ENCODE measurements at regions not wholly inside any gene's neighbourhood (a gene's known extent, or its start where the extent isn't known, plus 50 kb on each side); places are given as distances from the start of the nearest gene placed in this dataset.

GRCh38 chr1:109847251-109847650 lies 63.4 kb upstream of the CSF1 start:
- Histone ChIP-seq H3K27ac (no peak overlapping the region), H3K4me3 (no peak overlapping the region), H3K36me3 (no peaks in the 10 kb centered on the region), H3K27me3 (no peaks in the 10 kb centered on the region), H3K4me1 (ENCODE audit: low read depth) (no peaks in the 10 kb centered on the region), H3K9me3 (ENCODE audit: low read depth) (no peaks in the 10 kb centered on the region)
- no peak for DNase-seq (ENCODE audit: low read depth in 1 of 2, low spot score in 1 of 2)
- TF ChIP-seq, protein P1, sequence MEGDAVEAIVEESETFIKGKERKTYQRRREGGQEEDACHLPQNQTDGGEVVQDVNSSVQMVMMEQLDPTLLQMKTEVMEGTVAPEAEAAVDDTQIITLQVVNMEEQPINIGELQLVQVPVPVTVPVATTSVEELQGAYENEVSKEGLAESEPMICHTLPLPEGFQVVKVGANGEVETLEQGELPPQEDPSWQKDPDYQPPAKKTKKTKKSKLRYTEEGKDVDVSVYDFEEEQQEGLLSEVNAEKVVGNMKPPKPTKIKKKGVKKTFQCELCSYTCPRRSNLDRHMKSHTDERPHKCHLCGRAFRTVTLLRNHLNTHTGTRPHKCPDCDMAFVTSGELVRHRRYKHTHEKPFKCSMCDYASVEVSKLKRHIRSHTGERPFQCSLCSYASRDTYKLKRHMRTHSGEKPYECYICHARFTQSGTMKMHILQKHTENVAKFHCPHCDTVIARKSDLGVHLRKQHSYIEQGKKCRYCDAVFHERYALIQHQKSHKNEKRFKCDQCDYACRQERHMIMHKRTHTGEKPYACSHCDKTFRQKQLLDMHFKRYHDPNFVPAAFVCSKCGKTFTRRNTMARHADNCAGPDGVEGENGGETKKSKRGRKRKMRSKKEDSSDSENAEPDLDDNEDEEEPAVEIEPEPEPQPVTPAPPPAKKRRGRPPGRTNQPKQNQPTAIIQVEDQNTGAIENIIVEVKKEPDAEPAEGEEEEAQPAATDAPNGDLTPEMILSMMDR (IDR thresholded peaks at IDR 0.05; ENCODE audit: low read depth, low read length): no peak

DNA sequence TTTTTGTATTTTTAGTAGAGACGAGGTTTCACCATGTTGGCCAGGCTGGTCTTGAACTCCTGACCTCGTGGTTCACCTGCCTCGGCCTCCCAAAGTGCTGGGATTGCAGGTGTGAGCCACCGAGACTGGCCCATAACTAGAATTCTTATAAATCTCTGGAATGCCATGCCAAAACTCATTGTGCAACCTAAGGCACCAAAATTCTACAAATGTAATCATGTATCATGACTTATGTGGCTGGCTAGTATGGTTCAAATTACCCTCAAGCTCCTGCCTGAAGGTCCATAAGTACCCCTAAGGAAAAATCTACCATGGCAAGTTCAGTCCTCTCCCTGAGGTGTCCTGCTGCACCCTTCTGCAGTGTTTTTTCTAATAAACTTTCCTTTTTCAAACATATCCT lies 63.8 kb upstream of the CSF1 start:
- no peaks in the 10 kb centered on the region for H3K9me3 ChIP-seq (ENCODE audit: low read depth)
- no peak overlapping the region for H3K27ac ChIP-seq
- TF ChIP-seq, protein P1 (IDR thresholded peaks at IDR 0.05; ENCODE audit: low read depth, low read length): no peak
- H3K36me3 ChIP-seq: no peaks in the 10 kb centered on the region
- no peaks in the 10 kb centered on the region for H3K4me1 ChIP-seq (ENCODE audit: low read depth)
- no peaks in the 10 kb centered on the region for H3K27me3 ChIP-seq
- no peak for DNase-seq (ENCODE audit: low read depth in 1 of 2, low spot score in 1 of 2)
- no peak overlapping the region for H3K4me3 ChIP-seq

- Histone ChIP-seq H3K4me3 (no peak overlapping the region), H3K9me3 (ENCODE audit: low read depth) (no peaks in the 10 kb centered on the region), H3K27ac (no peak overlapping the region), H3K36me3 (no peaks in the 10 kb centered on the region), H3K4me1 (ENCODE audit: low read depth) (no peaks in the 10 kb centered on the region), H3K27me3 (no peaks in the 10 kb centered on the region)
- TF ChIP-seq, protein P1 (IDR thresholded peaks at IDR 0.05; ENCODE audit: low read depth, low read length): no peak
- DNase-seq (ENCODE audit: low read depth in 1 of 2, low spot score in 1 of 2): no peak
Observed at GRCh38 chr1:109846162-109846561, 64.5 kb upstream of the CSF1 start.

DNA sequence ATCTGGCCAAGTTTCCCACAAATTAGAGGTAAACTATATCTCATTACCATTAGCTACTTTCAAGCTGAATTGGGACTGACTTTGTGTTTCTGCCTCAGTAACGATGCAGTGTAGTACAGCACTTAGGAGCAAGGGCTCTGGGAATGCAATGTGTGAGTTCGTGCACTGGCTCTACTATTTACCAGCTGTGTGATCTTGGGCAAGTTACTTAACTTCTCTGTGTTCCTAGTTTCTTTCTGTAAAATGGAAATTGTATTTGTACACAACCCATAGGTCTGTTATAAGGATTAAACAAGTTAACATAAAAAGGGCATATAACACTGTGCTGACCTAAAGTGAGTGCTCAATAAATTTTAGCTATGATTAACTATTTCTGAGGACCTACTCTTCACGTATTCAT lies 65.0 kb upstream of the CSF1 start:
- TF ChIP-seq, protein P1 (IDR thresholded peaks at IDR 0.05; ENCODE audit: low read depth, low read length): no peak
- DNase-seq (ENCODE audit: low read depth in 1 of 2, low spot score in 1 of 2): no peak
- no peaks in the 10 kb centered on the region for H3K4me1 ChIP-seq (ENCODE audit: low read depth)

GRCh38 chr1:109844609-109845008 lies 66.0 kb upstream of the CSF1 start:
- TF ChIP-seq, protein P1 (IDR thresholded peaks at IDR 0.05; ENCODE audit: low read depth, low read length): no peak
- Histone ChIP-seq H3K4me3 (no peak overlapping the region), H3K27me3 (no peaks in the 10 kb centered on the region), H3K4me1 (ENCODE audit: low read depth) (no peaks in the 10 kb centered on the region), H3K36me3 (no peaks in the 10 kb centered on the region), H3K27ac (no peak overlapping the region), H3K9me3 (ENCODE audit: low read depth) (no peaks in the 10 kb centered on the region)
- no peak for DNase-seq (ENCODE audit: low read depth in 1 of 2, low spot score in 1 of 2)

More for the DNA sequence above, 65.0 kb upstream of the CSF1 start:
- Histone ChIP-seq H3K27me3 (no peaks in the 10 kb centered on the region), H3K27ac (no peak overlapping the region), H3K9me3 (ENCODE audit: low read depth) (no peaks in the 10 kb centered on the region), H3K4me3 (no peak overlapping the region), H3K36me3 (no peaks in the 10 kb centered on the region)

Data from cardiac muscle cell (in vitro differentiated cells and primary cell).